SK-N-SH (cell line): ENCODE measurements at regions not wholly inside any gene's neighbourhood (a gene's known extent, or its start where the extent isn't known, plus 50 kb on each side); places are given as distances from the start of the nearest gene placed in this dataset.
A peak's percentile ranks its signal among the peaks of the same experiment; 100 is the strongest.

ENCODE experiments used
- CTCF ChIA-PET: fragments of 300-600, 350-600 bp; formaldehyde crosslinking; extraction: SDS; loops from one replicate; lab custom pipeline; 2021; lab: Yijun Ruan, JAX
- POLR2A ChIA-PET: fragments of 350-600 bp; sonication (Branson Sonifier 250); formaldehyde crosslinking; extraction: SDS; loops from one replicate; lab custom pipeline; 2020; ENCODE audit warnings: antibody characterized with exemption, inconsistent platforms; lab: Yijun Ruan, JAX
- DNase-seq: peaks from one replicate; pipeline ENCODE4 v3.0.0; 2012
- H2AFZ ChIP-seq: fragments of 200-600 bp; sonication (generic); 2 replicates; pipeline ENCODE4 v1.8.1; 2016; ENCODE audit warnings: antibody characterized with exemption, mild to moderate bottlenecking, low read depth
- H3F3A ChIP-seq: fragments of 200-600 bp; sonication (generic); replicated peaks from 2 replicates; pipeline ENCODE3; 2016; ENCODE audit warnings: antibody characterized with exemption, mild to moderate bottlenecking; ENCODE audit not compliant: insufficient read depth
- H3K27ac ChIP-seq, 2 experiments: fragments of 200-500 bp in 1 of 2; fragments of 200-600 bp in 1 of 2; sonication (Bioruptor generic) in 1 of 2; sonication (generic), shearing (Covaris generic) in 1 of 2; 2 replicates each; pipeline versions ENCODE4 v1.5.1 to v1.6.1; 2014 to 2016; ENCODE audit warnings: low read depth in 2 of 2, inconsistent platforms in 1 of 2, low read length in 1 of 2, mild to moderate bottlenecking in 1 of 2, mixed read lengths in 1 of 2
- H3K27me3 ChIP-seq: fragments of 200-600 bp; sonication (generic), shearing (Covaris generic); 2 replicates; pipeline ENCODE4 v1.6.1; 2016; ENCODE audit warnings: mixed run types; ENCODE audit not compliant: insufficient read depth
- H3K36me3 ChIP-seq, 2 experiments: fragments of 200-500 bp in 1 of 2; fragments of 200-600 bp in 1 of 2; sonication (Bioruptor generic) in 1 of 2; sonication (generic) in 1 of 2; replicated peaks in 1 of 2; 2 replicates each; pipeline versions ENCODE3 to v1.5.1; 2014 to 2016; ENCODE audit warnings: low read length in 1 of 2, mild to moderate bottlenecking in 1 of 2; ENCODE audit not compliant: insufficient read depth in 2 of 2, control insufficient read depth in 1 of 2
- H3K4me1 ChIP-seq, 2 experiments: fragments of 200-500 bp in 1 of 2; fragments of 200-600 bp in 1 of 2; sonication (Bioruptor generic) in 1 of 2; sonication (generic), shearing (Covaris generic) in 1 of 2; 2 replicates each; pipeline versions ENCODE4 v1.5.1 to v1.6.1; 2014 to 2016; ENCODE audit warnings: low read depth in 1 of 2, low read length in 1 of 2, mixed run types in 1 of 2; ENCODE audit not compliant: insufficient read depth in 2 of 2, control insufficient read depth in 1 of 2
- H3K4me2 ChIP-seq: fragments of 200-600 bp; sonication (generic), shearing (Covaris generic); 2 replicates; pipeline ENCODE4 v1.6.1; 2017; ENCODE audit warnings: mixed run types
- H3K4me3 ChIP-seq, 2 experiments: fragments of 200-500 bp in 1 of 2; fragments of 200-600 bp in 1 of 2; sonication (Bioruptor generic) in 1 of 2; sonication (generic), shearing (Covaris generic) in 1 of 2; 2 replicates each; pipeline versions ENCODE4 v1.5.1 to v1.8.1; 2014 to 2016; ENCODE audit warnings: low read depth in 2 of 2, inconsistent platforms in 1 of 2, low read length in 1 of 2, mild to moderate bottlenecking in 1 of 2, mixed read lengths in 1 of 2, moderate library complexity in 1 of 2
- H3K79me2 ChIP-seq: fragments of 200-600 bp; sonication (generic); 2 replicates; pipeline ENCODE4 v1.8.1; 2017; ENCODE audit warnings: mild to moderate bottlenecking; ENCODE audit not compliant: insufficient read depth
- H3K9ac ChIP-seq: fragments of 200-600 bp; sonication (generic); 2 replicates; pipeline ENCODE4 v1.6.1; 2017; ENCODE audit warnings: mixed run types
- H3K9me2 ChIP-seq: fragments of 200-600 bp; sonication (generic); 2 replicates; pipeline ENCODE4 v1.6.1; 2017; ENCODE audit warnings: mixed run types
- H3K9me3 ChIP-seq: fragments of 200-600 bp; sonication (generic); 2 replicates; pipeline ENCODE4 v1.6.1; 2017; ENCODE audit warnings: mixed run types, mild to moderate bottlenecking, moderate library complexity
- H4K20me1 ChIP-seq: fragments of 200-600 bp; sonication (generic); 2 replicates; pipeline ENCODE4 v1.6.1; 2017; ENCODE audit warnings: mild to moderate bottlenecking, mixed run types; ENCODE audit not compliant: insufficient read depth
- CHD2 ChIP-seq: fragments of 150-350 bp; IDR thresholded peaks from 2 replicates; pipeline ENCODE4 v1.6.1; 2018; ENCODE audit warnings: low read length; ENCODE audit not compliant: partially characterized antibody
- EP300 ChIP-seq, 2 experiments: IDR thresholded peaks; 2 replicates each; pipeline versions ENCODE4 v1.4.0 to v1.6.1; 2012; ENCODE audit warnings: borderline replicate concordance in 1 of 2, low read depth in 1 of 2, low read length in 1 of 2
- EZH2phosphoT487 ChIP-seq: fragments of 200-600 bp; sonication (generic); IDR thresholded peaks from 2 replicates; pipeline ENCODE4 v1.6.1; 2017; ENCODE audit warnings: low read depth, mixed run types, mild to moderate bottlenecking, antibody characterized with exemption, moderate library complexity, borderline replicate concordance
- FOXJ3 ChIP-seq: sonication (generic); formaldehyde crosslinking; IDR thresholded peaks from 2 replicates; pipeline ENCODE4 v1.5.1; 2020; ENCODE audit warnings: mild to moderate bottlenecking, missing genetic modification reagents
- FOXM1 ChIP-seq: IDR thresholded peaks from 2 replicates; pipeline ENCODE4 v1.4.0; 2012; ENCODE audit warnings: low read depth, mild to moderate bottlenecking
- GATA2 ChIP-seq: sonication (generic); formaldehyde crosslinking; IDR thresholded peaks from 2 replicates; pipeline ENCODE4 v1.5.0; 2020; ENCODE audit warnings: mild to moderate bottlenecking, missing genetic modification reagents
- MEF2A ChIP-seq: IDR thresholded peaks from 2 replicates; pipeline ENCODE4 v1.4.0; 2012; ENCODE audit warnings: low read depth, borderline replicate concordance
- MXI1 ChIP-seq: IDR thresholded peaks from 2 replicates; pipeline ENCODE4 v1.6.1; 2012; ENCODE audit warnings: mild to moderate bottlenecking, low read depth, low read length, improper control_type of control experiment
- RCOR1 ChIP-seq: fragments of 150-350 bp; IDR thresholded peaks from 2 replicates; pipeline ENCODE4 v1.6.1; 2017; ENCODE audit warnings: antibody characterized with exemption, low read length
- RFX5 ChIP-seq: IDR thresholded peaks from 2 replicates; pipeline ENCODE4 v1.6.1; 2012; ENCODE audit warnings: mild to moderate bottlenecking, improper control_type of control experiment, low read length
- RXRA ChIP-seq: IDR thresholded peaks from 2 replicates; pipeline ENCODE4 v1.4.0; 2012; ENCODE audit warnings: low read depth, mild to moderate bottlenecking, borderline replicate concordance
- SIN3A ChIP-seq: IDR thresholded peaks from 2 replicates; pipeline ENCODE4 v1.6.1; 2012; ENCODE audit warnings: low read depth, mild to moderate bottlenecking, low read length, moderate library complexity, borderline replicate concordance
- SMC3 ChIP-seq: IDR thresholded peaks from 2 replicates; pipeline ENCODE4 v1.6.1; 2012; ENCODE audit warnings: low read depth, low read length, improper control_type of control experiment
- TAF1 ChIP-seq: IDR thresholded peaks from 2 replicates; pipeline ENCODE4 v1.6.1; 2012; ENCODE audit warnings: low read depth, mild to moderate bottlenecking, low read length, moderate library complexity, borderline replicate concordance
- TCF12 ChIP-seq: IDR thresholded peaks from 2 replicates; pipeline ENCODE4 v1.4.0; 2012
- YY1 ChIP-seq: IDR thresholded peaks from 2 replicates; pipeline ENCODE4 v1.4.0; 2012; ENCODE audit warnings: low read depth, mild to moderate bottlenecking
- WGBS: methylation state at CpG from one replicate; pipeline ENCODE4 v1.1.6; 2017; ENCODE audit warnings: low lambda C conversion rate; 5-methylcytosine and 5-hydroxymethylcytosine counted together
- TF ChIP-seq, protein P1 (sequence below): fragments of 150-350 bp; IDR thresholded peaks from 2 replicates; pipeline ENCODE4 v1.6.1; 2016; ENCODE audit warnings: mild to moderate bottlenecking, low read depth, low read length
- TF ChIP-seq, protein P2 (sequence below): IDR thresholded peaks from 2 replicates; pipeline ENCODE4 v1.6.1; 2012; ENCODE audit warnings: mild to moderate bottlenecking, low read depth, low read length, moderate library complexity

DNA sequence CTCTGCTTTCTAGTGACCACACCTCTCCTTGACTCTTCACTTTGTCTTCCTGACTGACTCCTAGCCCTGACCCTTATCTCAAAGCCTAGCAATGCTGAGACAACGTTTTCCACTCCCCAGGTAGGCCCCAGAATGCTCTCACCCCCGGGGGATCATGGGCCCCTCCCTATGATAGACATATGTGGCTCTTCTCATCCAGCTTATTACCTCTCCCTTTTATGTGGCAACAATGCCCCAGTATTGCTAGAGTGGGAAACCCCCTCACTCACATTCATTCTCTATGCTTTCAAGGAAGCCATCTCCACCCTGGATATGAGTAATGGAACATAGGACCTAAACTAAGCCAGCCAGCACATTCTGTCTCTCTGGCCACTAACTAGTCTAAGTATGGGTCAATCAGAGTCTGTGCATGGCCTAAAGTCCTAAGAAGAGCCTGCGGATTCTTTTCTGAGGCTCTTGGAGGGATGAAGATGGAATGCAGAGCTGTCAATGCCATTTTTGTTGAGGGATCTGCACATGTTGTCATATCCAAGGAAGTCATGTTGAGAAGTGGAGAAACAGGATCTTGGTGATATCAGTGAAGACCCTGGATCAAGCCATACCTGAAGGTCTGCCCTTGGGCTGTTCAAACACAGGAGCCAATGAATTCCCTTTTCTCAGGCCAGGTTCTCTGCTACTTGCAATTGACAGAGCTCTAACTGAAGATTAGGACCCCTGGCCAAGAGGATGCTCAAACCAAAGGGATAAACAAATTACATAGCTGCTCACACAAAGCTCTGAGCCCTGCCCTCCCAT lies 79.8 kb upstream of the GRK3 start:
- no peak for TF ChIP-seq MXI1
- TF ChIP-seq, protein P1, sequence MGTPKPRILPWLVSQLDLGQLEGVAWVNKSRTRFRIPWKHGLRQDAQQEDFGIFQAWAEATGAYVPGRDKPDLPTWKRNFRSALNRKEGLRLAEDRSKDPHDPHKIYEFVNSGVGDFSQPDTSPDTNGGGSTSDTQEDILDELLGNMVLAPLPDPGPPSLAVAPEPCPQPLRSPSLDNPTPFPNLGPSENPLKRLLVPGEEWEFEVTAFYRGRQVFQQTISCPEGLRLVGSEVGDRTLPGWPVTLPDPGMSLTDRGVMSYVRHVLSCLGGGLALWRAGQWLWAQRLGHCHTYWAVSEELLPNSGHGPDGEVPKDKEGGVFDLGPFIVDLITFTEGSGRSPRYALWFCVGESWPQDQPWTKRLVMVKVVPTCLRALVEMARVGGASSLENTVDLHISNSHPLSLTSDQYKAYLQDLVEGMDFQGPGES = no peak
- TF ChIP-seq YY1 = no peak
- TF ChIP-seq CHD2 = no peak
- no peak for TF ChIP-seq RXRA
- no peak for TF ChIP-seq RFX5
- no peaks in the 10 kb centered on the region for H4K20me1 ChIP-seq
- no peaks in the 10 kb centered on the region for H3K9me2 ChIP-seq
- DNase-seq = no peak
- H3K79me2 ChIP-seq = no peaks in the 10 kb centered on the region
- H3K27ac ChIP-seq = peak overlapping the region in 1 of 2 experiments; percentile 98; a peak in 2 of 4 replicates
- 40% methylated on average over 3 of the region's 3 CpGs for WGBS
- H3K4me1 ChIP-seq = peaks cover 0 to 26% of the 10 kb centered on the region in 2 experiments; a peak in 2 of 4 replicates
- H3K9ac ChIP-seq = no peak overlapping the region
- H3K4me2 ChIP-seq = no peak overlapping the region
- no peaks in the 10 kb centered on the region for H3K27me3 ChIP-seq
- no peaks in the 10 kb centered on the region for H3K9me3 ChIP-seq
- CTCF ChIA-PET = interaction anchor here (0.7 to 1.4 kb wide), 2 partner anchors 9 to 216 kb away, joined by 3 read pairs; no protein-coding TSS in a partner anchor
- no peak overlapping the region for H3K4me3 ChIP-seq
- no peaks in the 10 kb centered on the region for H3F3A ChIP-seq
- H3K36me3 ChIP-seq = no peaks in the 10 kb centered on the region
- H2AFZ ChIP-seq = no peak overlapping the region
- POLR2A ChIA-PET = no interaction called here

DNA sequence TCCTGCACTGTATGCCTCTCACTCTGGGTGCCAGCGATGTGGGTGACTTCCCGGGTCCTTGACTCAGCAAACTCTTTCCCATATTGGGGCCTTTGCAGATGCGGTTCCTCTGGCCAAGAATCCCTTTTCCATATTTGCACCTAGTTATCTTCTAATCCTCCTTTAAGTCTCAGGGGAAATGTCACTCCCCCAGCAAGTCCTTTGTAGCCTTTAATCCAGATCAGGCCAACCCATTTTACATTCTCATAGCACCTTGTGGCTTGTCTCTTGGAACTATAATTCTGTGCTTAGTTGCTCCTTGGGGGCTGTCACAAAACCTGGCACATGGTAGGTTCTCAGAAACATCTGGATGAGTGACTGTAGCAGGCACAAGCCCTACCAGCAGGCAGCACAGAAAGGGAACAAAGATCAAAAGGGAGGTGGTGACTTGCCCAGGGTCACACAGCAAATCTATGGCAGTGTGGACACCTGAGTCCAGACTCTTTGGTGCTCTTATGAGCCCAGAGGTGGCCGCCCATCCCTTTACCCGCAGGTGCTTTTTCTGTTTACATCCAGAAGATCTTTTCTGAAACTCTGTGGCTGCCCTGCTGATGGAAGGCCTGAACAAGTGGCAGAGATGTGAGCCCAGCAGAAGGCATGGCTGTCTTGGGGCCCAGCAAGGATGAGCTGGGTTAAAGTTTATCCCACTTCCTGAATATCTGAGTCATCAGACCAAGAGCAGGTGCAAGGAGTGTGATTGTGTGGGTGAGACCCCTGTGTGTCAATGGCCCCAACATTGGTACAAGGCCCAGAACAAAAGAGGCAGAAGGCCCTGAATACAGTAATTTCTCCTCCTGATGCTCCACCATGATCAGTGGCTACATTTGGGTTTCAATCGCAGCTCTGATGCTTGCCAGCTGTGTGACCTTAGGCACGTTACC lies 78.6 kb upstream of the GRK3 start:
- ChIA-PET CTCF (interaction anchor here (1.2 to 1.4 kb wide), 2 partner anchors 8 to 216 kb away, joined by 3 read pairs; no protein-coding TSS in a partner anchor), POLR2A (no interaction called here)
- Histone ChIP-seq H3K9me3 (no peaks in the 10 kb centered on the region), H4K20me1 (no peaks in the 10 kb centered on the region), H3F3A (no peaks in the 10 kb centered on the region), H3K9me2 (no peaks in the 10 kb centered on the region), H3K36me3 (no peaks in the 10 kb centered on the region), H3K79me2 (no peaks in the 10 kb centered on the region), H3K27me3 (no peaks in the 10 kb centered on the region), H2AFZ (no peak overlapping the region), H3K9ac (no peak overlapping the region), H3K4me2 (no peak overlapping the region), H3K4me1 (peaks cover 0 to 26% of the 10 kb centered on the region in 2 experiments; a peak in 2 of 4 replicates), H3K4me3 (no peak overlapping the region), H3K27ac (peak overlapping the region in 1 of 2 experiments; percentile 5; a peak in 1 of 4 replicates)
- no peak for DNase-seq
- TF ChIP-seq RCOR1 = no peak
- no peak for TF ChIP-seq FOXJ3 (CRISPR knock-in tag)
- TF ChIP-seq GATA2 (CRISPR knock-in tag) = no peak
- TF ChIP-seq MEF2A = no peak
- TF ChIP-seq EP300 (IDR thresholded peaks at IDR 0.05; ENCODE audit: borderline replicate concordance in 1 of 2, low read depth in 1 of 2, low read length in 1 of 2) = no peak
- TF ChIP-seq MXI1 = no peak
- no peak for TF ChIP-seq SMC3
- no peak for TF ChIP-seq CHD2
- TF ChIP-seq TCF12 = no peak
- TF ChIP-seq FOXM1 = no peak
- no peak for TF ChIP-seq EZH2phosphoT487
- TF ChIP-seq, protein P2, sequence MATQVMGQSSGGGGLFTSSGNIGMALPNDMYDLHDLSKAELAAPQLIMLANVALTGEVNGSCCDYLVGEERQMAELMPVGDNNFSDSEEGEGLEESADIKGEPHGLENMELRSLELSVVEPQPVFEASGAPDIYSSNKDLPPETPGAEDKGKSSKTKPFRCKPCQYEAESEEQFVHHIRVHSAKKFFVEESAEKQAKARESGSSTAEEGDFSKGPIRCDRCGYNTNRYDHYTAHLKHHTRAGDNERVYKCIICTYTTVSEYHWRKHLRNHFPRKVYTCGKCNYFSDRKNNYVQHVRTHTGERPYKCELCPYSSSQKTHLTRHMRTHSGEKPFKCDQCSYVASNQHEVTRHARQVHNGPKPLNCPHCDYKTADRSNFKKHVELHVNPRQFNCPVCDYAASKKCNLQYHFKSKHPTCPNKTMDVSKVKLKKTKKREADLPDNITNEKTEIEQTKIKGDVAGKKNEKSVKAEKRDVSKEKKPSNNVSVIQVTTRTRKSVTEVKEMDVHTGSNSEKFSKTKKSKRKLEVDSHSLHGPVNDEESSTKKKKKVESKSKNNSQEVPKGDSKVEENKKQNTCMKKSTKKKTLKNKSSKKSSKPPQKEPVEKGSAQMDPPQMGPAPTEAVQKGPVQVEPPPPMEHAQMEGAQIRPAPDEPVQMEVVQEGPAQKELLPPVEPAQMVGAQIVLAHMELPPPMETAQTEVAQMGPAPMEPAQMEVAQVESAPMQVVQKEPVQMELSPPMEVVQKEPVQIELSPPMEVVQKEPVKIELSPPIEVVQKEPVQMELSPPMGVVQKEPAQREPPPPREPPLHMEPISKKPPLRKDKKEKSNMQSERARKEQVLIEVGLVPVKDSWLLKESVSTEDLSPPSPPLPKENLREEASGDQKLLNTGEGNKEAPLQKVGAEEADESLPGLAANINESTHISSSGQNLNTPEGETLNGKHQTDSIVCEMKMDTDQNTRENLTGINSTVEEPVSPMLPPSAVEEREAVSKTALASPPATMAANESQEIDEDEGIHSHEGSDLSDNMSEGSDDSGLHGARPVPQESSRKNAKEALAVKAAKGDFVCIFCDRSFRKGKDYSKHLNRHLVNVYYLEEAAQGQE = no peak
- no peak for TF ChIP-seq SIN3A
- TF ChIP-seq TAF1 = no peak
- 76% methylated on average over 3 of the region's 7 CpGs for WGBS
